HCT116 (cell line): ENCODE measurements at regions not wholly inside any gene's neighbourhood (a gene's known extent, or its start where the extent isn't known, plus 50 kb on each side); places are given as distances from the start of the nearest gene placed in this dataset.

Source experiments
- CEBPB ChIP-seq: IDR thresholded peaks from 2 replicates; pipeline ENCODE4 v1.6.1; 2012; ENCODE audit warnings: low read depth
- EZH2 ChIP-seq: fragments of 200-600 bp; sonication (generic); IDR thresholded peaks from 2 replicates; pipeline ENCODE4 v1.6.1; 2017; ENCODE audit warnings: antibody characterized with exemption, mixed run types
- POLR2A ChIP-seq: IDR thresholded peaks from 2 replicates; pipeline ENCODE4 v1.7.0; 2011; ENCODE audit warnings: borderline replicate concordance; ENCODE audit not compliant: insufficient read depth, insufficient read length; ENCODE audit errors: extremely low read depth
- POLR2AphosphoS5 ChIP-seq: IDR thresholded peaks from 2 replicates; pipeline ENCODE4 v1.6.1; 2011; ENCODE audit warnings: mild to moderate bottlenecking, low read depth, low read length, moderate library complexity
- RAD21 ChIP-seq: IDR thresholded peaks from 2 replicates; pipeline ENCODE4 v1.6.1; 2012; ENCODE audit warnings: low read depth, mild to moderate bottlenecking
- YY1 ChIP-seq: IDR thresholded peaks from 2 replicates; pipeline ENCODE4 v1.6.1; 2011; ENCODE audit warnings: low read length, low read depth, moderate library complexity, mild to moderate bottlenecking; ENCODE audit not compliant: insufficient replicate concordance; ENCODE audit errors: extremely low read depth
- ZFX ChIP-seq: fragments of 450-650 bp; IDR thresholded peaks from 2 replicates; pipeline ENCODE4 v1.6.1; 2017
- TF ChIP-seq, protein P1 (sequence below), 3 experiments: fragments of 200-600 bp in 1 of 3; sonication (generic) in 1 of 3; IDR thresholded peaks in 2 of 3; conservative IDR thresholded peaks in 1 of 3; 2 replicates each; pipeline ENCODE4 v1.5.1; 2012 to 2017; ENCODE audit warnings: low read depth in 2 of 3, low read length in 2 of 3, antibody characterized with exemption in 1 of 3, borderline replicate concordance in 1 of 3, control low read depth in 1 of 3, mild to moderate bottlenecking in 1 of 3, mixed read lengths in 1 of 3, mixed run types in 1 of 3, moderate library complexity in 1 of 3; ENCODE audit not compliant: insufficient read depth in 1 of 3

DNA sequence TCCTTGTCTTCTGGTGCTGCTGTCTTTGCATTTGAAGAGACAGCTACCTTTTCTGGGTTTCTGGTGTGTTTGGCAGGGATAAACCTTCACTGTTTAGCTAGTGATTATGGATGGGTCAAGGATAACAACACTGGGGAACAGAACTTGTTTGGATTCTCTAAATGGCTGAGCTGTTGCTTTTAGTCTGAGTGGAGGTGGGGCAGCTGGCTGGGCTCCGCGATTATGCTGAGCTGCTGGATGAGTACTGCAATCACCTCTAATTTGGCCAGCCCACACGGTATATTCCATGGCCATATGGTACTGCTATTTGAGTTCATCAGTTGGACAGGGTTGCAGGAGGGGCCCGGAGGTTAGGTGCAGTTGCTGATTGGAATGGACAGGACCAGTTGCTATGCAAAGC, 361.6 kb upstream of the TFPI start:
- TF ChIP-seq ZFX, result no peak
- no peak for TF ChIP-seq POLR2AphosphoS5
- TF ChIP-seq, protein P1, sequence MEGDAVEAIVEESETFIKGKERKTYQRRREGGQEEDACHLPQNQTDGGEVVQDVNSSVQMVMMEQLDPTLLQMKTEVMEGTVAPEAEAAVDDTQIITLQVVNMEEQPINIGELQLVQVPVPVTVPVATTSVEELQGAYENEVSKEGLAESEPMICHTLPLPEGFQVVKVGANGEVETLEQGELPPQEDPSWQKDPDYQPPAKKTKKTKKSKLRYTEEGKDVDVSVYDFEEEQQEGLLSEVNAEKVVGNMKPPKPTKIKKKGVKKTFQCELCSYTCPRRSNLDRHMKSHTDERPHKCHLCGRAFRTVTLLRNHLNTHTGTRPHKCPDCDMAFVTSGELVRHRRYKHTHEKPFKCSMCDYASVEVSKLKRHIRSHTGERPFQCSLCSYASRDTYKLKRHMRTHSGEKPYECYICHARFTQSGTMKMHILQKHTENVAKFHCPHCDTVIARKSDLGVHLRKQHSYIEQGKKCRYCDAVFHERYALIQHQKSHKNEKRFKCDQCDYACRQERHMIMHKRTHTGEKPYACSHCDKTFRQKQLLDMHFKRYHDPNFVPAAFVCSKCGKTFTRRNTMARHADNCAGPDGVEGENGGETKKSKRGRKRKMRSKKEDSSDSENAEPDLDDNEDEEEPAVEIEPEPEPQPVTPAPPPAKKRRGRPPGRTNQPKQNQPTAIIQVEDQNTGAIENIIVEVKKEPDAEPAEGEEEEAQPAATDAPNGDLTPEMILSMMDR (IDR thresholded peaks at IDR 0.05 in 2 of 3, conservative IDR thresholded peaks at IDR 0.05 in 1 of 3; ENCODE audit: borderline replicate concordance in 1 of 3, insufficient read depth in 1 of 3, low read depth in 2 of 3, low read length in 2 of 3), result no peak
- TF ChIP-seq RAD21, result no peak
- no peak for TF ChIP-seq POLR2A
- TF ChIP-seq YY1, result no peak
- no peak for TF ChIP-seq EZH2
- no peak for TF ChIP-seq CEBPB
